GM21360 (cell line): ENCODE measurements at regions not wholly inside any gene's neighbourhood (a gene's known extent, or its start where the extent isn't known, plus 50 kb on each side); places are given as distances from the start of the nearest gene placed in this dataset.

ENCODE experiments used
- ATAC-seq: cut with Tn5 transposase; IDR thresholded peaks from one replicate; pipeline ENCODE4 v1.9.1; 2021; ENCODE audit warnings: mild to moderate bottlenecking, moderate library complexity; ENCODE audit not compliant: unreplicated experiment

DNA sequence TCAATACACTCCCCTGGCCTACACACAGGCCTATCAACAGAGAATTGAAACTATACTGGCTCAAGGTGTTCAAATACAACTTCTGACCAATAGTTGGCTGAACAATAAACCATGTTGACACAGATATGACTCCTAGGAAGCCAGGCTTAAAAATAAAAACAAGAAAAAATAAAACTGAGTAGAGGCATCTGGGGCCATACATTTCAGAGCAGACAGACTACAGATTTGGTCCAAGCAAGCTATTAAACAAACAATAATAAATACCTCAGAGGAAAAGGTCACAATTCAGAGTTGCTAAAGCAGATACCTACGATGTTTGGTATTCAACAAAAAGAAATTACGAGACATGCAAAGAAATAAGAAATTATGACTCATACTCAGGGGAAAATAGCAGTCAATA, 132.8 kb upstream of the ACVR2A start:
- ATAC-seq: no peak

DNA sequence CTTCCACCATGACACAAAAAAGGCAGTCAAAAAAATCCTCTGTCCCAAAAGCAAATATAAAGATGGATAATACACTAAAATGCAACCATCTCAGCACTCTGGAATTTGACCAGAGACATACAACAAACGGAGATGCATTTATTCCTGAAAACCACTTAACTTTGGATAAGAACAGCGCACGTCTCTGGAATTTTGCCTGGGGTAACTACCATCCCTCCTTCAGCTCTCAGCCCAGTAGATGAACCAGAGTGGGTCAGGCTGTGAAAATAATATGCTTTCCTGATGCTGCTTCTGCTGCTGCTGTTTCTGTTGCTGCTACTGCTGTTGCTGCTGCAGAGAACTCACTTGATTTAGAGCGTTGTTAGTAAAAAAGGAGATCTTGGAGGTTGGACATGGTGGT, 133.8 kb upstream of the ACVR2A start:
- no peak for ATAC-seq

DNA sequence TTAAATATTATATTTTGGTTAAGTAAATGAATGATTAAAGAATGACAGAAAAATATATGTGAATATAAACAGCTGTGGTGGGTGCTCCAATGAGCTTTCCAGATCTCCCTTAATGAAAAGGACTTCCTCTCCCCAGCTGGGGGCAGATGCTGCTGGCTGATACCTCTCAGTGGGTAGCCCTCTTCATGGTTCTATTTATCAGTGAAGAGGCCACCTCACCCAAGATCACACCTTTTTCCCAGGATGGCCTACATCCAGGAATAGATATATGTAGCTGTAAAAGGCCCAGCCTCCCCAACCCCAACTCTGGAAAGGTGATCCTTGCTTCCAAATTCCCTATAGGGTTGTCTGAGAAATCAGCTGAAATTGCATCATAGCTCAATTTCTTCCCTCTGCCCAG, 135.2 kb upstream of the ACVR2A start:
- ATAC-seq: no peak

DNA sequence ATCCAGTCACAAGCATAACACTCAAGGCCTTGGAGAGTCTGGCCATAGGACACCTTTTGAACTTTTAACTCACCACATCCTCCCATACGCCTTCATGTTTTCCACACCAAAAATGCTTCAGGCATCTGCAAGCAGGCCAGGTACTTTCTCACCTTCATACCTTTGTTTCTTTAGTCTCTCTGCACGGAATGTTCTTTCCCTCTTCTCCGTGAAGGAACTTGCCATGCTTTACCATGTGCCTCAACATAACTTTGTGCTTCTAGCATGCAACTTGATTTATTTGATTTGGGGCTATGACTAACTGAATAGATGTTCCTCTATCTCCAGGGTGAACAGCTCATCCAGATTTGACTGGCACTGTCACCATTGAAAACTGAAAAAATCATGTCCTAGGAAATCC, 141.7 kb upstream of the ACVR2A start:
- ATAC-seq: no peak

DNA sequence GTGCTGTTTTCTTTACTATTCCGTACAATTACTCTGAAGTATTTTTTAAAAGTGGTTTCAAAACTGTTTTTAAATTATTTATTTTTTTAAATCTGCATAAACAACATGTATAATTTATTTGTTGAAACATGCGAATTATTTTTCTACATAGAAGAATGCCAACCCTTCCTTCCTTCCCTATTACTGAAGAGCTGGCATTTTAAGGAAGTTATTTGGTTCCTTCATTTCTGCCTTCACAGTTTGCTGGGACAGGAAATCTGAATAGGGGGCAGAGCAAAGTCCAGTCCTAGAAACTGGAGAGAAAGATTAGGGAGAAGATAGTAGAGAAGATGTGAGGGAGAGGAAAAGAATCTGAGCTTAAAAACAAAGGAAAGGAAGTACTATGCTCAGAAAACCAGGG, 146.7 kb upstream of the ACVR2A start:
- no peak for ATAC-seq

DNA sequence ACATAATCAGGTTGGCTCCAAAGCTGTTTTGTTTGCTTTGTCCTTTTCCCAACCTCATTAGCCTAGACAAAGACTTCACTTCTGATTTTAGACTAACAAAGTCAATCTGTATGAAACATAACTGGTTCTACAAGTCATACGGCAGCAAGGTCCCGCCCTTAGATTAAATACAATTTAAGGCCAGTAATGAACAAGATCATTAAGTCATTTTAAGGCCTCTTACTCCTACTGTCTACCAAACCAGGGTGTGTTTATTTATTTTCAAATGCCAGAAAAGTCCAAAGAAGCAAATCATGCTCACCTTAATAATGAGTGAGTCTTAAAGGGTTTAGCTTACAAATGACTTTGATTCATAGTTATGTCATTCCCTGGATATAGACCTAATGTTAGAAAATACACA, 148.4 kb upstream of the ACVR2A start:
- ATAC-seq: no peak

DNA sequence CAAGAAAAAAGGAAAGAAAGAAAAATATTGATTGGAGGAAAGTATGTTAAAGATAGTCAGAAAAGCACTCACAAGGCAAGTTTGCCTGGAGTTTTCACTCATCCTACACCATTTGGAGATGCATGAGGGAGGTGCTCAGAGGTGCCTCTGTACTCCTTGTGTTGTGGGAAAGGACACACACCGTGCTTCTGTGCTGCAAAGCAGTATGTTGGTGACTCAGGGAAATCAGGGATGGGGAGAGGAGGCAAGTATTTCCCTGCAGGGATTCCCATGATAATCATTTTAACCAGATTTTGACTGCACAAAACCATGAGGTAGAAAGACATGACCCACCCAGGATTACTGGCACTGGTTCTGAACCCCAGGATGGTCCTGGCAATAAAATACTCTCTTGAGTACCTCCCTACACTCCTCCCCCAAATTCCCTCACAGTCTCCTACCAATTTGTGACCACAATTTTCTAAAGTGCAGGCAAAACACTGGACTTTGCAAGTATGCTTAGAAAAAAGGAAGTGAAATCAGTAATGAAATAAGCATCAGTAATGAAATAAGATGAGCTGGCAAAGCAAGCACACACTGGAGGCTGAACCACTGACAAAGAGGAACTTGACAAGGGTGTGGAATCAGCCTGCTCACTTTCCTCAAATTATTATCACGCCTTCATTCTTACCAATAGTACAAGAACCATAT, 155.5 kb upstream of the ACVR2A start:
- ATAC-seq: peak; percentile 100

DNA sequence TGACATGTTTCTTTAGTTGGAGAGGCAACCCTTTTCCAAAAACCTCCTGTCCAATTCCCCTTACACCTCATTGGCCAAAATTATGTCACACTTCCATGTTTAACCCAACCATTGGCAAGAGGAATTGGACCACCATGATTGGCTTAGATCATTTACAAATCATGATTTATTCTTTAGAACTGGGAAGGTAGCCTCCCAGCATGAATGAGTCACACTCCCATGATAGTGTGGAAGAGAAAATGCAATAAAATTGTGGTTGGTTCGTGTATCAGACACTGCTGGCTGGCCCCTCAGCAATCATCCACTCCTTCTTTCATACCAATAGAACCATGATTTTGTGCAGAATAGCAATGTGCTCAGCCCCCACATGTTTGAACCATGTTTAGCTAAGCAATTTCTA, 156.6 kb upstream of the ACVR2A start:
- ATAC-seq: no peak

DNA sequence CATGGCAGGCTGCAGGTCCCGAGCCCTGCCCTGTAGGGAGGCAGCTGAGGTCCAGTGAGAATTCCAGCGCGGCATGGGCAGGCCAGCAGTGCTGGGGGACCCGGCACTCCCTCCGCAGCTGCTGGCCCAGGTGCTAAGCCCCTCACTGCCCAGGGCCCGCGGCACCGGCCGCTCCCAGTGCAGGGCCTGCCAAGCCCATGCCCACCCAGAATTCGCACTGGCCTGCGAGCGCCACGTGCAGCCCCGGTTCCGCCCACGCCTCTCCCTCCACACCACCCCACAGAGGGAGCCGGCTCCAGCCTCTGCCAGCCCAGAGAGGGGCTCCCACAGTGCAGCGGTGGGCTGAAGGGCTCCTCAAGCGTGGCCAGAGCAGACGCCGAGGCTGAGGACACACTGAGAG, 158.5 kb upstream of the ACVR2A start:
- no peak for ATAC-seq

DNA sequence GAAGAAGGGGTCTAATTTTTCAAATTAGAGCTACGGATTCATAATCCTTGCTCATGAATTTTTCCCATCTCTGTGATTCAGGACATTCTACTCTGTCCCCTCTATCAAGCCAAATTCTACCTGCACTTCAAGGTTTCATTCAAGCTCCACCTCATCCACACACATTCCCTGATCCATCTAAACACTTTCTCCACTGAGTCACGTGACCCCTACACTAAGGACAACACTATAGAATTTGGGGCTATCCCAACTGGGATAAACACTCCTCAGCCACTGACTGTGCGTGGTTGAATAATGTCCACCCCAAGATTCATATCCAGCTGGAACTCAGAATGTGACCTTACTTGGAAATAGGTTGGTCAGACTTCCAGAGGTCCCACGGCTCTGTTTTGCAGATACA, 159.9 kb upstream of the ACVR2A start:
- no peak for ATAC-seq

DNA sequence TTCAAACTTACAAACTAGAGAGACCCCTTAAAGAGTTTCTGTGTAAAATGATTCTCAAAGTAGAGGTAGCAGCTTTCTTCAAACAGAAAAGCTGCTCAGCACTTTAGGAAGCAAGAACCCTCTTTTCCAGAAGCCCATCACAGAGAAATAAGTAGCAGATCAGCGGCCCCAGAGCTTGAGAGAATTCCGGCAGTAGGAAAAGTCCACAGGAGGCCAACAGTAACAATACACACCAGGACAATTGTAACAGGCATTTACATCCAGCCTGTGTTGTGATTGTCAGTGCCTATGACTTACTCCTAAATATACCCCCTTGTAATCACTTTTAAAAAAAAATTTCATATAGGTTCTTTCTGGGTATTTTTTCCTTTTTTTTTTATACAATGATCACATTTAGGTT, 161.4 kb upstream of the ACVR2A start:
- no peak for ATAC-seq

DNA sequence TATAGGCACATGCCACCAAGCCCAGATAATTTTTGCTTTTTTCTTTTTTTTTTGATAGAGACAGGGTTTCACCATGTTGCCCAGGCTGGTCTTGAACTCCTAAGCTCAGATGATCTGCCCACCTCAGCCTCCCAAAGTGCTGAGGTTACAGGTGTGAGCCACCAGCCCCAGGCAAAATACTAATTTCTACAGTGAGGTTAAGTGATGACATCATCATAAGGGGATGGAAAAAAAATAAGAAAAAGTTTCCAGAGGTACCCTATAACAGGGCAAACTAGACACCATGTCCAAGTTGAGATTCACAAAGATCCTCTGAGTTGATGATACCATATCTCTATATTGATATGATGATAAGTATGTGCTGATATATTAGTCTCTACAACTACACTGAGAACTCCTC, 163.7 kb upstream of the ACVR2A start:
- ATAC-seq: no peak

DNA sequence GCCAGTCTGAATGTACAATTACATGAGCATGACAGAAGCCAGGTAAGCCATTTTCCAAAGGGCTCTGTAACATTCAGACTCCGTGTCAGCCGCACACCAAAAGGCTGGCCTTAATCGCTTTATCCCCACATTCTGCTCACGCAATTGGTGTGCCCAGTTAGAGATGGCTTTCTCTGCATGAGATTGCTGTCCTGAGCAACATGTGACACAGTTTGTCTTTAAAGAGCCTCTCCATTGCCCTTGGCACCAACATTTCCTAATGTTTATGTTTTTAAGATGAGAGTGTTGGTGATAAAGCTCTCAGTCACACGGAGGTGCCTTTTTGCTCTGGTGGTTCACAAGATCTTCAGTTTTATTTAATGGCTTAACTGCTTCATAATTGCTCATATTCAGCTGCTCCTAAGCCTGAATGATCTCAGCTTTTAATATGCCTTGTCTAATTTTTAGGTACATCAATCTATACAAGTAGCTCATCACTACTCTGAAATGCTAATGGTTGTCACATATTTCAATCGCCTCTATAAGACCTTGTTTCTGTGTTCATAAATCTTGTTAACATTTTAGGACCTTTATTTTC, 164.8 kb upstream of the ACVR2A start:
- ATAC-seq: no peak

DNA sequence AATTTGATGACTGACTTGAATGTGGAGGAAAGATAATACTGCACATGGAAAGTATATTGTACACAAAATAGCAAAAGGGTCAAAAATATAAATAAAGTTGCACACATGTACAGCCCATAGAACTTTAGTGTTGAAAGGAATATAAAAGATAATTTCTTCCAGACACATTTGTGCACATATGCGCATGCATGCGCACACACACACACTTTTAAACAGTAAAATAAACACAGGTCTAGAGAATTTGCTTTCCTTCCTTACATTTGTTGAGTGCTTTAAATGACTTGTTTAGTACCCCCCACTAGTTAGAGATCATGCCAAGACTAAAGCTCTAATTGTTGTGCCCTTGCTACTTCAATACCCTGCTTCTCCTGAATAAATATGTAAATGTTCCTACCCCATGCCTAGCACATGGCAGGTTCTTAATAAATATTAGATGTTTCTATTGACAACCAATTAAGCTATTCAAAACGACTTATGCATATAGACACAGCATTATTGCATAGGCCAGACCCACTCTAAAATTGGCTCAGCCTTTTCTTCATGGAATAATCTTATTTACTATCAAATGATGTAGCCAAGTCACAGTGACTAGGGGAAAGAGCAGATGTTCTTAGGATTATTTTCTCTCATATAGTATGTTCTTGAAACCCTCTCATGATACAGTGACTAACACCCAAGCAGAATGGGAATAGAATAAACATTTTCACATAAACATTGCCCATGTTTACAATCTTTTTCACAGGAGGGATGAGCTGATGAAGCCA, 165.5 kb upstream of the ACVR2A start:
- ATAC-seq: no peak

DNA sequence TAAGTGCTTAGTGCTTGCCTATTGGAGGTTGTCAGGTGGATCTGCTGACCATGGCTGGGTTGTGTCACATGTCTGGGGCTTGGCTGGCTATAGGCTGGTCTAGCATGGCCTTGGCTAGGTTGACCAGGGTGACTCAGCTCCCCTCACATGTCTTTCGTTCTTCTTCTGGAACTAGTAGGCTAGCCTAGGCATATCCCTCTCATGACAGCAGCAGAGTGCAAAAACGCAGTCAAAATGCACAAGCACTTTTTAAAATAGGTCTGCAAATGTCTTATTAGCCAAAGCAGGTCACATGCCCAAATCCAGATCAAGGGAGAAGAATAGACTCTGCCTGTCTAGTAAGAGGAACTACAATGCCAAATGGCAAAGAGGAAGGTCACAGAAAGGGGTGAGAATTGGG, 179.7 kb upstream of the ACVR2A start:
- ATAC-seq: no peak

DNA sequence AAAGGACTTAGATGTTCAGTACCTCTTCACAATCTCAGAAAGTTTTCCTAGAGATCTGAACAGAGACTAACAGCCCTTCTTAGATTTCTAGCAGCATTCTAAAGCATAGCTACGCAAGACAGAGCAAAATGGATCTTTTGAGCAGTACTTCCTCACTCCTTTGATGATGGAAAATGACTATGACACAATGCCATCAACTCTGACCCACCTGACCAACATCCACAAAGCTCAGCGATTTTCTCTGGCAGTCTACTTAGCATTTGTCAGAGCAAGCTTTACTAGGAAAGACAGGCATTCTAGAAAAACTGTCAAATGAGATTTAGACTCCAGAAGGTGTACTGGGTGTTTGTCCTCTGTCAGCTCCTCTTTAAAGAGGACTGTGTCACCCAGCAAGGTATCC, 180.9 kb upstream of the ACVR2A start:
- no peak for ATAC-seq

DNA sequence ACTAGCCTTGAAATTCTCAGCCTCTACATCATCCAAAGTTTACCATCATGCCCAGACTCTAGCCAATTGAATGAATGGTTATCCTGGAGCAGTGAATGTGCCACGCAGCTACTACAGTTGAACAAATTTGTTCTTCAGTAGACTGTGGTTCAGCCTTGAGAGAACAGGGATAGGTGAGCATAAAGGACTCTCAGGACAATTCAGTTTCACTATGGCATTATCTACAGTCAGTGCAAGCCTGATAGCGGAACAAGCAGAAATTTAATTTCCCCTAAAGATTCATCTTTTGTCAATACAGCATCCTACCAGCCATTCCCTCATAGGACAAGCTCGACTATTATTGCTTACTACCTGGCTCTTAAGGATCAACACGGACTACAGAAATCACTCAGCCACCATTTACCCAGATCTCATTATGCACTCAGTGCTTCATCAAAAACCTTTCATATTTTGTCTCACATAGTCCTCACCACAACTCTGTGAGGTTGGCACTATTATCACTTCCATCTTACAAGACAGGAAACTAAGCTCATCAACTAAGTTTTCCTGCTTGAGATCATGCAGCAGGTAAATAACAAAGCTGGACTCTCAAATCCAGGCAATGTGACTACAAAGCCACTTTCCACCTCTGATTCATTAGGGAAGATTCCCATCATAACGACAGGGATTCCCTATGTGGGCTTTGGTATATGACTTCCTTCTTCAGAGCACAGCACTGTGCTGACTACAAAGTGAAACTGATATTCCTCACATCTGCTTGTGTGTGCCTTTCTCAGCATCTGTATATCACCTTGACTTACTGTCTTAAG, 181.5 kb upstream of the ACVR2A start:
- peak; percentile 87 for ATAC-seq

DNA sequence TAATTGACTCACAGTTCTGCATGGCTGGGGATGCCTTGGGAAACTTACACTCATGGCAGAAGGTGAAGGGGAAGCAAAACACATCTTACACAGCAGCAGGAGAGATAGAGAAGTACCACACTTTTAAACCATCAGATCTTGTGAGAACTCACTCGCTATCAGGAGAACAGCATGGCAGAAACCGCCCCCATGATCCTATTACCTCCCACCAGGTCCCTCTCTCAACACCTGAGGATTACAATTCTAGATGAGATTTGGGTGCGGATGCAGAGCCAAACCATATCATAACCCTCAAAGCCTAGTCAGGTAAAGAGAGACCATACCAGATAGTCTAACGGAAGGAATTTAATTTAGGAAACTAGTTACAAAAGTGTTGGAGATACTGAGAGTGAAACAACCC, 182.6 kb upstream of the ACVR2A start:
- no peak for ATAC-seq

DNA sequence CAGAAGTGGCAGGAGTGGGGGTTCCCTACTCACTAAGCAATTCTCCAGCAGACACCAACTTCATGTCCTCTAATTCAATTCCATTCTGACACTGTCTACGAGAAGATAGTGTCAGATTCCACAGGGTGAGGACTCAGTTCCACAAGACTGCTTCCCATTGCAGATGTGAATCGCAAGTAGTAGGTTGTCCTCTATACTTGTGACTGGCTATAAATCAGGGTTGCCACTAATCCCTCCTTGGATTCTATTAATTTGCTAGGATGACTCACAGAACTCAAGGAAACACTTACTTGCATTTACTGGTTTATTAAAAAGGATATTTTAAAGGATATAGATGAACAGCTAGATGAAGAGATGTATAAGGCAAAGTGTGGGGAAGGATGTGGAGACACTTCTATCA, 184.1 kb upstream of the ACVR2A start:
- ATAC-seq: no peak

DNA sequence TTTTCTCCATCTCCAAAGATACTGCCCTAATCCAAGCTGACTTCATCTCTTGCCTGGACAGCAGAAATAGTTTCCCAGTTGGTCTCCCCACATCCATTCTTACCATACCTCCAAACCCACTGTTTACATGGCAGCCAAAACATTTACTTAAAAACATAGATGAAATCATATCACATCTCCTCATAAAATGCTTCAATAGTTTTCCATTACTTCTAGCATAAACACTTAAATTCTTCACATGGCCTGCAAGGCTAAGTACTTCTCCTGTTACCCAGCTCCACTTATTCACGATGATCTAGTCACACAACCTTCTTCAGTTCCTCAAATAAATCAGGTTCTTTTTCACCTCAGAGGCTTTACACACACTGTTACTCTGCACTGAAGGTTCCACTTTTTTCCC, 185.8 kb upstream of the ACVR2A start:
- ATAC-seq: no peak
